ENCODE measurements at regions not wholly inside any gene's neighbourhood (a gene's known extent, or its start where the extent isn't known, plus 50 kb on each side); places are given as distances from the start of the nearest gene placed in this dataset.

DNA sequence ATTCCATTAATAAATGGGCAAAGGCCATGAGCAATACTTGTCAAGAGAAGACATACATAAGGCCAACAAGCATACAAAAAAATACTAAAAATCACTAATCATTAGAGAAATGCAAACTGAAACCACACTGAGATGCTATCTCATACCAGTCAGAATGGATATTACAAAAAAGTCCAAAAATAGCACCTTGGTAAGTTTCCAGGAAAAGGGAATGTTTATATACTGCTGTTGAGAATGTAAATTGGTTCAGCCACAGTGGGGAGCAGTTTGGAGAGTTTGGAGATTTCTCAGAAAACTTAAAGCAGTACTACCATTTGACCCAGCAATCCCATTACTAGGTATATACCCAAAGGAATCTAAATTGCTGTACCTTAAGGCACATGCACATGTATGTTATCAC is 467.7 kb downstream of the CDH11 start:
- TF ChIP-seq CTCF (IDR thresholded peaks at IDR 0.05; ENCODE audit: insufficient read depth, low read length) (no peak), REST (IDR thresholded peaks at IDR 0.05; ENCODE audit: insufficient replicate concordance, low read depth) (no peak), POLR2AphosphoS5 (IDR thresholded peaks at IDR 0.05; ENCODE audit: low read depth) (no peak), GABPA (IDR thresholded peaks at IDR 0.05; ENCODE audit: low read depth) (no peak)

Measured in HL-60 (cell line).